ENCODE measurements at regions not wholly inside any gene's neighbourhood (a gene's known extent, or its start where the extent isn't known, plus 50 kb on each side); places are given as distances from the start of the nearest gene placed in this dataset.
A peak's percentile ranks its signal among the peaks of the same experiment; 100 is the strongest.

DNA sequence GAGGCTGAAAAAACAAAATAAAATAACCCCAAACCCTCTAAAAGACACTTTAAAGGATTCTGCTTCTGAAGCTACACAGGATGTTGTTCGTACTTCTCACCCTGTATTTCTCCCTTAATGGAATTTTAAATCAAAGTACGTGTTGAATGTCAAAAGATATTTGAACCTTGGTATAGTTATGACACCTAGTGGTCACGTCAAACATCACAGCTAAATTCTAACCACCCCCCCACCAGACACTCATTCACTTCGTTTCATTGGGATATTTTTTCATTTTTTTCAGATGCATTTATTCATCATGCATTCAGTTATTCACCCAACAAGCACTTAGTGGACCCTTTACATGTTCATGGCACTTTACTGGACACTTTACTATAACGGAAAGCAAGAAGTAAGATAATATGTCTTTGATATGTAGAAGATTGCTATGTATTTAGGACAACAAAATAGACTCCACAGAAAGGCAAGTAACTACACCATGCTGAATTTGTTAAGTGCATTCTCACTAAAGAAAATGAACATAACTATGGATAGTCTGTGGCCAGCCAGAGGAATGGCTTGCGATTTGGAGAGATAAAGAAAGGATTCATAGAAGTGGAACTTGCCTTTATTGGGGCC lies 62.5 kb upstream of the GPR174 start:
- TF ChIP-seq, protein P1, sequence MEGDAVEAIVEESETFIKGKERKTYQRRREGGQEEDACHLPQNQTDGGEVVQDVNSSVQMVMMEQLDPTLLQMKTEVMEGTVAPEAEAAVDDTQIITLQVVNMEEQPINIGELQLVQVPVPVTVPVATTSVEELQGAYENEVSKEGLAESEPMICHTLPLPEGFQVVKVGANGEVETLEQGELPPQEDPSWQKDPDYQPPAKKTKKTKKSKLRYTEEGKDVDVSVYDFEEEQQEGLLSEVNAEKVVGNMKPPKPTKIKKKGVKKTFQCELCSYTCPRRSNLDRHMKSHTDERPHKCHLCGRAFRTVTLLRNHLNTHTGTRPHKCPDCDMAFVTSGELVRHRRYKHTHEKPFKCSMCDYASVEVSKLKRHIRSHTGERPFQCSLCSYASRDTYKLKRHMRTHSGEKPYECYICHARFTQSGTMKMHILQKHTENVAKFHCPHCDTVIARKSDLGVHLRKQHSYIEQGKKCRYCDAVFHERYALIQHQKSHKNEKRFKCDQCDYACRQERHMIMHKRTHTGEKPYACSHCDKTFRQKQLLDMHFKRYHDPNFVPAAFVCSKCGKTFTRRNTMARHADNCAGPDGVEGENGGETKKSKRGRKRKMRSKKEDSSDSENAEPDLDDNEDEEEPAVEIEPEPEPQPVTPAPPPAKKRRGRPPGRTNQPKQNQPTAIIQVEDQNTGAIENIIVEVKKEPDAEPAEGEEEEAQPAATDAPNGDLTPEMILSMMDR (conservative IDR thresholded peaks at IDR 0.05; ENCODE audit: control insufficient read depth, insufficient read depth, low read depth, low read length), result peak; percentile 54
- H3K4me3 ChIP-seq (ENCODE audit: control insufficient read depth, low read depth, low read length), result no peak overlapping the region
- peak; percentile 43 for DNase-seq (ENCODE audit: low read depth)

DNA sequence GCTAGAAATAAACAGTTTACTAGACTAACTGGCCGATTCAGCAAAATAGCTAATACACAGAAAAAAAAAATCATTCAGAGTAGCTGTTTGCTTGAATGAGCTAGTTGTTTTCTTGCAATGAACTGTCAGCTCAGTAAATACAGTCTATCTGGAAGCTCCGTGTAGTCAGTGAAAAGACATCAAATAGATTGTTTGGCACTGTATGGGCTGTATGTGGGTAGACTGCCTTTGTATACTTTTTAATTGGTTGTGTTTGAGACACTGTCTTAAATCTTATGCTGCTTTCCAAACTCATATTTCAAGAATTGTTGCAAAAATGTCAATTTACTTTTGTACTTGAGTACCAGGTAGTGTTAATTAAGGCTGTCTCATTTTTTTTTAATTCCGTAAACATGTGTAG lies 61.6 kb upstream of the GPR174 start:
- DNase-seq (ENCODE audit: low read depth), result no peak
- TF ChIP-seq, protein P1 (conservative IDR thresholded peaks at IDR 0.05; ENCODE audit: control insufficient read depth, insufficient read depth, low read depth, low read length), result no peak
- no peak overlapping the region for H3K4me3 ChIP-seq (ENCODE audit: control insufficient read depth, low read depth, low read length)

DNA sequence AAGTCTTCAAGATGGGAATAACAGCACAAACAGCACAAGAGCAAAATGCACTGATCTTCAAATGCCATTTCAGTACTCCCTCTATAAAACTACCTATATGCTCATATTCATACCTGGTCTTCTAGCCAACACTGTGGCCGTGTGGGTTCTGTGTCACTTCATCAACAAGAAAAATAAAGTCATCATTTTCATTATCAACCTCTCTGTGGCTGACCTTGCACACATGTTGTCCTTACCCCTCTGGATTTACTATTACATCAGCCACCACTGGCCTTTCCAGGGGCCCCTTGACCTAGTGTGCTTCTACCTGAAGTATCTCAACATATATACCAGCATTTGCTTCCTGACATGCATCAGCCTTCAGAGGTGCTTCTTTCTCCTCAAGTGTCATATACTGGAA lies 59.6 kb upstream of the GPR174 start:
- no peak for DNase-seq (ENCODE audit: low read depth)
- TF ChIP-seq, protein P1 (conservative IDR thresholded peaks at IDR 0.05; ENCODE audit: control insufficient read depth, insufficient read depth, low read depth, low read length), result no peak
- H3K4me3 ChIP-seq (ENCODE audit: control insufficient read depth, low read depth, low read length), result no peak overlapping the region

DNA sequence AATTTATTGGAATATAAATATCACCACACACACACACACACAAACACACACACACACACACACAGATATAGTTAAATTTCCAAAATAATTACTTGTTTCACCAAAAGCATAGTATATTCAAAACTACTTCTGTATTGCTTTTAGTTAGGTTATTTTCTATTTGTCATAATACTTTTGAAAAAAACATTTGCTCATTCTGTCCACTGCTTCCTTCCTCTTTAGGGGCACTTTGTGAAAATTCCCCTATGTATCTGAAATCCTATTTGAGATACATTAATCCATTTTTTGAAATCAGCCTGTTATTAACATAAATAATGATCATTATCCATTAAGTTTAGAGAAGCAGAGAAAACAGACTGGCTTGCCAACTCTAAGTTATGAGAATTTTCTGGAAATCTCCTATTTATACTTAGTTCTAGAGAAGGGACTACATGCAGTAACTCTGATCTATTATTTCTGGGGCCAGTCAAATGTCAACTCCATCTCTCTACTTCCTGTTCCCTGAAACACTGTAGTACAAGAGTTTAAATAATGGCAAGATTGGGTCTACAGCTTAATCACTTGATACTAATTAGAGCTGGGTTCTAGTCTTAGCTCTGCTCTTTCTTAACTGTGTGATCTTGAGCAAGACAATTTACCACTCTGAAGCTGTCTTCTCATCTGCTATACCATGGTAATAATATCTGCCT lies 54.4 kb upstream of the GPR174 start:
- TF ChIP-seq, protein P1 (conservative IDR thresholded peaks at IDR 0.05; ENCODE audit: control insufficient read depth, insufficient read depth, low read depth, low read length), result no peak
- H3K4me3 ChIP-seq (ENCODE audit: control insufficient read depth, low read depth, low read length), result no peak overlapping the region
- no peak for DNase-seq (ENCODE audit: low read depth)

DNA sequence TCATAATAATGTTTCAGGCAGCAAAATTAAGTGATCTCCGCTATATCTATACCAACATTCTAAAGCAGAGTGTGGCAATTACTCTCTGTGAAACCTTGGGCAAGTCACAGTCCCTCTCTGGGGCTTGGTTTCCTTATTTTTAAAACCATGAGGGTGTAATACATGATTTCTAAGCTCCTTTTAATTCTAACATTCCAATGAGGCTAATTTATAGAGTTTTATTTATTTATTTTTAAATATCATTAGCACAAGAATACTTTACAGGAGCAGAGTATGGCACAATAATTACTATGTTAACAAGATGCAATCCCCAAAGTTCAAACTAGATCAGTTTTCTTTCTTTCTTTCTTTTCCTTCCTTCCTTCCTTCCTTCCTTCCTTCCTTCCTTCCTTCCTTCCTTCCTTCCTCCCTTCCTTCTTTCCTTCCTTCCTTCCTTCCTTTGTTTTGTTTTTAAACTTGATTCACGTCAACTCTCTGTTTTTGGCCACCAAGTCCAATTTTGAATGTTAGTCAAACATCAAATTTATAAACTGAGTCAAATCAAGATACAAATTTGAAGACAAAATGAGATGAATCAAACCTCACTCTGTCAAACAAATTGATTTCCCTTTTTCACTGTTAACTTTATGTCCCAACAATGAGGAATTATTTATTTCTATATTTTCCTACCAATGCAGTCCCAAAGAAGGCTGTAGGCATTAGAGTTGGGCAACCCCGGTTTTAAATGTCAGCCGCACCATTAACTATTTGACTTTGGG lies 50.2 kb upstream of the GPR174 start:
- H3K4me3 ChIP-seq (ENCODE audit: control insufficient read depth, low read depth, low read length), result no peak overlapping the region
- no peak for DNase-seq (ENCODE audit: low read depth)
- TF ChIP-seq, protein P1 (conservative IDR thresholded peaks at IDR 0.05; ENCODE audit: control insufficient read depth, insufficient read depth, low read depth, low read length), result no peak
